ENCODE measurements at regions not wholly inside any gene's neighbourhood (a gene's known extent, or its start where the extent isn't known, plus 50 kb on each side); places are given as distances from the start of the nearest gene placed in this dataset.

DNA sequence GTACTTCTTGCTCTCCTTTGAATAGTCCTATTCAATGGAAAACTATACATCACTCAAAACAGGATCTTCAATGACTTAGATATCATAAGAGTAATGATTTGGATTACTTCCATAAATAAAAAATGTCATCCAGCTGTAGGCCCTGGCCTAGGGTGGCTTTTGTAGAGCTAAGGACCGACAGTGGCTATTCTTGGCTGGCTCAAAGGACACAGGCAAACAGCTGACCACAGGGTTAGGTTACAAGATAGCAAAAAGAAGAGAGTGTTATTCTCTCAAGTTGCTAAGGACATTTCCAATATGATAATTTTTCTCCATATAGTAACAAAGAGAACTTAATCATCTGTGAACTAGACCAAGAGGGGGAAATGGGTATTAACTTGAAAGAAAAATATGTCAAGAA lies 495.1 kb downstream of the PLPP3 start:
- Histone ChIP-seq H3K27me3 (replicated peaks in 1 of 2; ENCODE audit: control insufficient read depth in 2 of 2, insufficient read depth in 2 of 2, low read length in 1 of 2) (no peaks in the 10 kb centered on the region), H3K9ac (ENCODE audit: control insufficient read depth, insufficient read depth, low read length) (no peak overlapping the region), H2AFZ (ENCODE audit: control insufficient read depth, low read depth, low read length) (no peak overlapping the region), H3K4me3 (no peak overlapping the region), H3K79me2 (ENCODE audit: control insufficient read depth, insufficient read depth, low read length) (no peaks in the 10 kb centered on the region), H3K36me3 (ENCODE audit: control insufficient read depth in 2 of 2, insufficient read depth in 2 of 2, low read length in 1 of 2) (no peaks in the 10 kb centered on the region), H4K20me1 (ENCODE audit: control insufficient read depth, insufficient read depth) (no peaks in the 10 kb centered on the region), H3K4me1 (ENCODE audit: control insufficient read depth, insufficient read depth, low read length) (no peaks in the 10 kb centered on the region), H3K27ac (ENCODE audit: control insufficient read depth, insufficient read depth) (no peak overlapping the region), H3K9me3 (replicated peaks; ENCODE audit: control insufficient read depth, insufficient read depth, low read length) (no peaks in the 10 kb centered on the region), H3K4me2 (ENCODE audit: control insufficient read depth, insufficient read depth) (no peak overlapping the region)
- no TSS peak for BruUV-seq (replicated peaks)
- CTCF ChIA-PET, result no interaction called here
- in situ Hi-C loops (cut with MboI) (no loop called here), intact Hi-C loops (cut with micrococcal nuclease; ENCODE audit: unreplicated experiment) (no loop called here)
- POLR2A ChIA-PET, result no interaction called here
- SMC1A ChIA-PET (ENCODE audit: uncharacterized antibody, unreplicated experiment), result interaction anchor here (0.6 to 2.8 kb wide), 5 partner anchors 11 to 26 kb away, joined by 3 to 10 read pairs (median 4); no protein-coding TSS in a partner anchor
- FAIRE-seq (no peak), DNase-seq (ENCODE audit: low read depth, low spot score) (no peak), ATAC-seq (no peak)
- 0% methylated on average over 1 of the region's 1 CpG for WGBS (ENCODE audit: insufficient coverage, insufficient replicate concordance, low lambda C conversion rate, missing lambda C conversion rate)
- RAD21 ChIA-PET (ENCODE audit: unreplicated experiment), result no interaction called here
- TF ChIP-seq, protein P1, sequence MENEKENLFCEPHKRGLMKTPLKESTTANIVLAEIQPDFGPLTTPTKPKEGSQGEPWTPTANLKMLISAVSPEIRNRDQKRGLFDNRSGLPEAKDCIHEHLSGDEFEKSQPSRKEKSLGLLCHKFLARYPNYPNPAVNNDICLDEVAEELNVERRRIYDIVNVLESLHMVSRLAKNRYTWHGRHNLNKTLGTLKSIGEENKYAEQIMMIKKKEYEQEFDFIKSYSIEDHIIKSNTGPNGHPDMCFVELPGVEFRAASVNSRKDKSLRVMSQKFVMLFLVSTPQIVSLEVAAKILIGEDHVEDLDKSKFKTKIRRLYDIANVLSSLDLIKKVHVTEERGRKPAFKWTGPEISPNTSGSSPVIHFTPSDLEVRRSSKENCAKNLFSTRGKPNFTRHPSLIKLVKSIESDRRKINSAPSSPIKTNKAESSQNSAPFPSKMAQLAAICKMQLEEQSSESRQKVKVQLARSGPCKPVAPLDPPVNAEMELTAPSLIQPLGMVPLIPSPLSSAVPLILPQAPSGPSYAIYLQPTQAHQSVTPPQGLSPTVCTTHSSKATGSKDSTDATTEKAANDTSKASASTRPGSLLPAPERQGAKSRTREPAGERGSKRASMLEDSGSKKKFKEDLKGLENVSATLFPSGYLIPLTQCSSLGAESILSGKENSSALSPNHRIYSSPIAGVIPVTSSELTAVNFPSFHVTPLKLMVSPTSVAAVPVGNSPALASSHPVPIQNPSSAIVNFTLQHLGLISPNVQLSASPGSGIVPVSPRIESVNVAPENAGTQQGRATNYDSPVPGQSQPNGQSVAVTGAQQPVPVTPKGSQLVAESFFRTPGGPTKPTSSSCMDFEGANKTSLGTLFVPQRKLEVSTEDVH (IDR thresholded peaks at IDR 0.05; ENCODE audit: low read depth, partially characterized antibody), result no peak
- TF ChIP-seq, protein P2, sequence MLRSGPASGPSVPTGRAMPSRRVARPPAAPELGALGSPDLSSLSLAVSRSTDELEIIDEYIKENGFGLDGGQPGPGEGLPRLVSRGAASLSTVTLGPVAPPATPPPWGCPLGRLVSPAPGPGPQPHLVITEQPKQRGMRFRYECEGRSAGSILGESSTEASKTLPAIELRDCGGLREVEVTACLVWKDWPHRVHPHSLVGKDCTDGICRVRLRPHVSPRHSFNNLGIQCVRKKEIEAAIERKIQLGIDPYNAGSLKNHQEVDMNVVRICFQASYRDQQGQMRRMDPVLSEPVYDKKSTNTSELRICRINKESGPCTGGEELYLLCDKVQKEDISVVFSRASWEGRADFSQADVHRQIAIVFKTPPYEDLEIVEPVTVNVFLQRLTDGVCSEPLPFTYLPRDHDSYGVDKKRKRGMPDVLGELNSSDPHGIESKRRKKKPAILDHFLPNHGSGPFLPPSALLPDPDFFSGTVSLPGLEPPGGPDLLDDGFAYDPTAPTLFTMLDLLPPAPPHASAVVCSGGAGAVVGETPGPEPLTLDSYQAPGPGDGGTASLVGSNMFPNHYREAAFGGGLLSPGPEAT (IDR thresholded peaks at IDR 0.05; ENCODE audit: low read depth), result no peak
- TF ChIP-seq SP1 (IDR thresholded peaks at IDR 0.05; ENCODE audit: low read depth, low read length) (no peak), MTA3 (IDR thresholded peaks at IDR 0.05; ENCODE audit: borderline replicate concordance, low read length) (no peak), IRF4 (IDR thresholded peaks at IDR 0.05; ENCODE audit: low read depth, low read length) (no peak), CBFB (IDR thresholded peaks at IDR 0.05; ENCODE audit: low read depth) (no peak), ZBTB4 (CRISPR knock-in tag; IDR thresholded peaks at IDR 0.05) (no peak), ZNF24 (IDR thresholded peaks at IDR 0.05) (no peak), ASH2L (IDR thresholded peaks at IDR 0.05; ENCODE audit: borderline replicate concordance, low read depth) (no peak), SMARCA5 (IDR thresholded peaks at IDR 0.05) (no peak), CBX3 (IDR thresholded peaks at IDR 0.05; ENCODE audit: borderline replicate concordance, low read depth) (no peak), RELA (IDR thresholded peaks at IDR 0.05; ENCODE audit: borderline replicate concordance, partially characterized antibody) (no peak), ESRRA (IDR thresholded peaks at IDR 0.05; ENCODE audit: low read length) (no peak), CREM (IDR thresholded peaks at IDR 0.05; ENCODE audit: low read depth) (no peak), ZNF207 (IDR thresholded peaks at IDR 0.05; ENCODE audit: borderline replicate concordance) (no peak)
- TF ChIP-seq, protein P3, sequence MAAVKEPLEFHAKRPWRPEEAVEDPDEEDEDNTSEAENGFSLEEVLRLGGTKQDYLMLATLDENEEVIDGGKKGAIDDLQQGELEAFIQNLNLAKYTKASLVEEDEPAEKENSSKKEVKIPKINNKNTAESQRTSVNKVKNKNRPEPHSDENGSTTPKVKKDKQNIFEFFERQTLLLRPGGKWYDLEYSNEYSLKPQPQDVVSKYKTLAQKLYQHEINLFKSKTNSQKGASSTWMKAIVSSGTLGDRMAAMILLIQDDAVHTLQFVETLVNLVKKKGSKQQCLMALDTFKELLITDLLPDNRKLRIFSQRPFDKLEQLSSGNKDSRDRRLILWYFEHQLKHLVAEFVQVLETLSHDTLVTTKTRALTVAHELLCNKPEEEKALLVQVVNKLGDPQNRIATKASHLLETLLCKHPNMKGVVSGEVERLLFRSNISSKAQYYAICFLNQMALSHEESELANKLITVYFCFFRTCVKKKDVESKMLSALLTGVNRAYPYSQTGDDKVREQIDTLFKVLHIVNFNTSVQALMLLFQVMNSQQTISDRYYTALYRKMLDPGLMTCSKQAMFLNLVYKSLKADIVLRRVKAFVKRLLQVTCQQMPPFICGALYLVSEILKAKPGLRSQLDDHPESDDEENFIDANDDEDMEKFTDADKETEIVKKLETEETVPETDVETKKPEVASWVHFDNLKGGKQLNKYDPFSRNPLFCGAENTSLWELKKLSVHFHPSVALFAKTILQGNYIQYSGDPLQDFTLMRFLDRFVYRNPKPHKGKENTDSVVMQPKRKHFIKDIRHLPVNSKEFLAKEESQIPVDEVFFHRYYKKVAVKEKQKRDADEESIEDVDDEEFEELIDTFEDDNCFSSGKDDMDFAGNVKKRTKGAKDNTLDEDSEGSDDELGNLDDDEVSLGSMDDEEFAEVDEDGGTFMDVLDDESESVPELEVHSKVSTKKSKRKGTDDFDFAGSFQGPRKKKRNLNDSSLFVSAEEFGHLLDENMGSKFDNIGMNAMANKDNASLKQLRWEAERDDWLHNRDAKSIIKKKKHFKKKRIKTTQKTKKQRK (IDR thresholded peaks at IDR 0.05; ENCODE audit: low read depth, low read length), result no peak
